HG02759 (cell line): ENCODE measurements at regions not wholly inside any gene's neighbourhood (a gene's known extent, or its start where the extent isn't known, plus 50 kb on each side); places are given as distances from the start of the nearest gene placed in this dataset.

Source experiments
- ATAC-seq: cut with Tn5 transposase; IDR thresholded peaks from one replicate; pipeline ENCODE4 v1.9.1; 2021; ENCODE audit warnings: mild to moderate bottlenecking, moderate library complexity; ENCODE audit not compliant: unreplicated experiment

GRCh38 chr11:11141065-11141464, 212.0 kb downstream of the CSNK2A3 start:
- ATAC-seq = no peak

- ATAC-seq = no peak
Measured at GRCh38 chr11:11140510-11140909, 212.5 kb downstream of the CSNK2A3 start.

GRCh38 chr11:11137339-11137738, 215.7 kb downstream of the CSNK2A3 start:
- ATAC-seq = no peak

GRCh38 chr11:11135820-11136476, 217.1 kb downstream of the CSNK2A3 start:
- ATAC-seq = no peak

- no peak for ATAC-seq
Measured at GRCh38 chr11:11129118-11129517, 223.9 kb downstream of the CSNK2A3 start.

- no peak for ATAC-seq
Measured at GRCh38 chr11:11125618-11126017, 227.4 kb downstream of the CSNK2A3 start.

- ATAC-seq = no peak
Measured at GRCh38 chr11:11122749-11123148, 230.3 kb downstream of the CSNK2A3 start.

- ATAC-seq = no peak
Measured at GRCh38 chr11:11119917-11120316, 233.1 kb downstream of the CSNK2A3 start.

- ATAC-seq = no peak
Measured at GRCh38 chr11:11117730-11118129, 235.3 kb downstream of the CSNK2A3 start.

- ATAC-seq = no peak
Measured at GRCh38 chr11:11115475-11115874, 237.6 kb downstream of the CSNK2A3 start.

- no peak for ATAC-seq
Measured at GRCh38 chr11:11113626-11114025, 239.4 kb downstream of the CSNK2A3 start.

GRCh38 chr11:11108026-11108425, 245.0 kb downstream of the CSNK2A3 start:
- ATAC-seq = no peak

GRCh38 chr11:11107076-11107723, 245.8 kb downstream of the CSNK2A3 start:
- no peak for ATAC-seq

- no peak for ATAC-seq
Measured at GRCh38 chr11:11105361-11105760, 247.5 kb upstream of the ZBED5 start.

GRCh38 chr11:11095831-11096723, 238.2 kb upstream of the ZBED5 start:
- ATAC-seq = no peak

- no peak for ATAC-seq
Measured at GRCh38 chr11:11090495-11090894, 232.6 kb upstream of the ZBED5 start.

GRCh38 chr11:11089805-11090204, 232.0 kb upstream of the ZBED5 start:
- no peak for ATAC-seq

- no peak for ATAC-seq
Measured at GRCh38 chr11:11086979-11087378, 229.1 kb upstream of the ZBED5 start.

GRCh38 chr11:11085580-11085979, 227.7 kb upstream of the ZBED5 start:
- ATAC-seq = no peak

GRCh38 chr11:11084337-11084736, 226.5 kb upstream of the ZBED5 start:
- no peak for ATAC-seq

GRCh38 chr11:11083441-11083840, 225.6 kb upstream of the ZBED5 start:
- ATAC-seq = no peak

GRCh38 chr11:11082646-11083045, 224.8 kb upstream of the ZBED5 start:
- ATAC-seq = no peak
